Activated CD4-positive, alpha-beta memory T cell treated with anti-CD3 and anti-CD28 coated beads for 36 hours (primary cell): ENCODE measurements at regions not wholly inside any gene's neighbourhood (a gene's known extent, or its start where the extent isn't known, plus 50 kb on each side); places are given as distances from the start of the nearest gene placed in this dataset.

ENCODE experiments used
- CTCF ChIA-PET: fragments of 350-600 bp; sonication (Branson Sonifier 250); formaldehyde crosslinking; loops from one replicate; lab custom pipeline; 2021; ENCODE audit warnings: antibody characterized with exemption, inconsistent platforms; lab: Charles Lee
- POLR2A ChIA-PET: fragments of 350-600 bp; sonication (Branson Sonifier 250); formaldehyde crosslinking; loops from one replicate; lab custom pipeline; 2021; ENCODE audit warnings: antibody characterized with exemption; lab: Charles Lee
- DNase-seq: peaks from one replicate; pipeline ENCODE4 v3.0.0-alpha.2; 2020
- H3K27ac Mint-ChIP-seq: one replicate; pipeline ENCODE4 v1.8.0; 2021; ENCODE audit warnings: mixed read lengths
- H3K27me3 Mint-ChIP-seq: one replicate; pipeline ENCODE4 v1.8.0; 2021; ENCODE audit warnings: mixed read lengths
- H3K36me3 Mint-ChIP-seq: one replicate; pipeline ENCODE4 v1.8.0; 2021; ENCODE audit warnings: mixed read lengths
- H3K4me1 Mint-ChIP-seq: one replicate; pipeline ENCODE4 v1.8.0; 2021; ENCODE audit warnings: low read depth, mixed read lengths
- H3K4me3 Mint-ChIP-seq: one replicate; pipeline ENCODE4 v1.8.0; 2021; ENCODE audit warnings: mild to moderate bottlenecking, mixed read lengths
- H3K9me3 Mint-ChIP-seq: one replicate; pipeline ENCODE4 v1.8.0; 2021; ENCODE audit warnings: mixed read lengths
- intact Hi-C: fragments of 100-400 bp; cut with micrococcal nuclease; formaldehyde crosslinking; loops from one replicate; pipeline ENCODE4 v1.15.1; 2023

GRCh38 chr6:82629921-82630320, 266.3 kb downstream of the TPBG start:
- H3K4me1 Mint-ChIP-seq = no peaks in the 10 kb centered on the region
- H3K27ac Mint-ChIP-seq = no peak overlapping the region
- intact Hi-C loops = no loop called here
- no peak for DNase-seq
- ChIA-PET CTCF (no interaction called here), POLR2A (no interaction called here)
- H3K9me3 Mint-ChIP-seq = no peaks in the 10 kb centered on the region
- H3K4me3 Mint-ChIP-seq = no peak overlapping the region
- H3K27me3 Mint-ChIP-seq = peaks cover 3% of the 10 kb centered on the region
- no peaks in the 10 kb centered on the region for H3K36me3 Mint-ChIP-seq

- intact Hi-C loops = no loop called here
- H3K27me3 Mint-ChIP-seq = no peaks in the 10 kb centered on the region
Observed at GRCh38 chr6:82641677-82642076, 278.1 kb downstream of the TPBG start.

GRCh38 chr6:82645536-82646230, 282.1 kb downstream of the TPBG start:
- POLR2A ChIA-PET = interaction anchor here (0.6 kb wide), 1 partner anchor 295 kb away, joined by 3 read pairs; no protein-coding TSS in a partner anchor
- DNase-seq = no peak
- Mint-ChIP-seq H3K27ac (no peak overlapping the region), H3K4me1 (no peaks in the 10 kb centered on the region), H3K27me3 (no peaks in the 10 kb centered on the region), H3K9me3 (peaks cover 4% of the 10 kb centered on the region), H3K4me3 (no peak overlapping the region), H3K36me3 (no peaks in the 10 kb centered on the region)
- CTCF ChIA-PET = no interaction called here
- intact Hi-C loops = no loop called here

More at GRCh38 chr6:82641677-82642076, 278.1 kb downstream of the TPBG start:
- Mint-ChIP-seq H3K4me1 (no peaks in the 10 kb centered on the region), H3K9me3 (peaks cover 4% of the 10 kb centered on the region), H3K27ac (no peak overlapping the region), H3K4me3 (no peak overlapping the region), H3K36me3 (no peaks in the 10 kb centered on the region)
- DNase-seq = no peak
- POLR2A ChIA-PET = no interaction called here
- CTCF ChIA-PET = no interaction called here

- DNase-seq = no peak
- POLR2A ChIA-PET = no interaction called here
- Mint-ChIP-seq H3K9me3 (peaks cover 4% of the 10 kb centered on the region), H3K27ac (no peak overlapping the region), H3K4me1 (no peaks in the 10 kb centered on the region), H3K4me3 (no peak overlapping the region), H3K36me3 (no peaks in the 10 kb centered on the region), H3K27me3 (no peaks in the 10 kb centered on the region)
- CTCF ChIA-PET = no interaction called here
- intact Hi-C loops = no loop called here
Observed at GRCh38 chr6:82646231-82646615, 282.6 kb downstream of the TPBG start.

DNA sequence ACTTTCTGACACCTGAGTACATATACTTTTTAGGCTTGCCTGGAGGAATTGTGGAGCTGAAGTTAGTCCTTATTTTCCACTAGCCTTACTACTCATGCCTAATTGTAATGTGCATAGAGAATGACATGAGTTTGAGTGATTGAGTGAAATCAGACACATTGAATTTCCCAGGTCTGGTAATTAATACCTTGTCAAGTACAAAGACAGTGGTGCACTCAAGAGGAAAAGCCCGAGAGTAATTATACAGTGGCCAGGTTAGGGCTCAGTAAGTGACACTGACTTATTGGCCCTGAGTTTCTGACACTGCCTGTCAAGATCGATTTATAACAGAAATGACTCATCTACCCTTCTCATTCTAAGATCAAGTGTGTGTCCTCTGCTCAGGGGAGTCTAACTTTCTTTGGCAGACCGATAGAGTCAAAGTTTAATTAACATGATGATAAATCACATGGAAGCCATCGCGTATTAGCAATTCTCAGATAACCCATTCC, 288.3 kb downstream of the TPBG start:
- no peak overlapping the region for H3K4me3 Mint-ChIP-seq
- H3K27ac Mint-ChIP-seq = no peak overlapping the region
- no peaks in the 10 kb centered on the region for H3K9me3 Mint-ChIP-seq
- intact Hi-C loops = no loop called here
- no peaks in the 10 kb centered on the region for H3K4me1 Mint-ChIP-seq
- DNase-seq = no peak
- no peaks in the 10 kb centered on the region for H3K36me3 Mint-ChIP-seq
- ChIA-PET POLR2A (no interaction called here), CTCF (interaction anchor here (0.7 kb wide), 1 partner anchor 10 kb away, joined by 3 read pairs; no protein-coding TSS in a partner anchor)
- no peaks in the 10 kb centered on the region for H3K27me3 Mint-ChIP-seq

DNA sequence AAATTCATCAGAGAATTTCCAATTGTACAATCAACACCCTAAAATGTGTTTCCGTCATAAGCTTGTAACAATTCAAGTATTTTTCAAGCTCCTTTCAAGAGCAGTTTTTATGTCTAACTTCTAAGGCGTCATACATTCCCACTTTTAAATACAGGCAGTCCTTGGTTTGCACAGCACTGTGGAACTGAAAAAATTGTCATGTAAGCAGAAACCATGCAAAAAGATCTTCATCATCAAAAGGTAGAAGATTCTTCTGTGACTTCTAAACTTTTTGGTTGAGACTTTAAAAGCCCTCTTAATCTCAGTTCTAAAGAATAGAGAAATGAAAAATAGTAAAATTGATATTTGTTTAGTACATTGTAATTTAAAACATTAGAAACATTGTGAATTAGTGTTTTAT, 315.6 kb downstream of the TPBG start:
- POLR2A ChIA-PET = no interaction called here
- intact Hi-C loops = no loop called here
- CTCF ChIA-PET = no interaction called here
- no peaks in the 10 kb centered on the region for H3K27me3 Mint-ChIP-seq
- peaks cover 27% of the 10 kb centered on the region for H3K9me3 Mint-ChIP-seq
- DNase-seq = no peak
- no peak overlapping the region for H3K4me3 Mint-ChIP-seq
- no peak overlapping the region for H3K27ac Mint-ChIP-seq
- H3K36me3 Mint-ChIP-seq = no peaks in the 10 kb centered on the region
- no peaks in the 10 kb centered on the region for H3K4me1 Mint-ChIP-seq

GRCh38 chr6:82680192-82680591, 316.6 kb downstream of the TPBG start:
- ChIA-PET POLR2A (no interaction called here), CTCF (no interaction called here)
- no peak overlapping the region for H3K27ac Mint-ChIP-seq
- H3K36me3 Mint-ChIP-seq = no peaks in the 10 kb centered on the region
- no peak overlapping the region for H3K4me3 Mint-ChIP-seq
- DNase-seq = no peak
- H3K4me1 Mint-ChIP-seq = no peaks in the 10 kb centered on the region
- intact Hi-C loops = no loop called here
- peaks cover 22% of the 10 kb centered on the region for H3K9me3 Mint-ChIP-seq
- H3K27me3 Mint-ChIP-seq = no peaks in the 10 kb centered on the region

DNA sequence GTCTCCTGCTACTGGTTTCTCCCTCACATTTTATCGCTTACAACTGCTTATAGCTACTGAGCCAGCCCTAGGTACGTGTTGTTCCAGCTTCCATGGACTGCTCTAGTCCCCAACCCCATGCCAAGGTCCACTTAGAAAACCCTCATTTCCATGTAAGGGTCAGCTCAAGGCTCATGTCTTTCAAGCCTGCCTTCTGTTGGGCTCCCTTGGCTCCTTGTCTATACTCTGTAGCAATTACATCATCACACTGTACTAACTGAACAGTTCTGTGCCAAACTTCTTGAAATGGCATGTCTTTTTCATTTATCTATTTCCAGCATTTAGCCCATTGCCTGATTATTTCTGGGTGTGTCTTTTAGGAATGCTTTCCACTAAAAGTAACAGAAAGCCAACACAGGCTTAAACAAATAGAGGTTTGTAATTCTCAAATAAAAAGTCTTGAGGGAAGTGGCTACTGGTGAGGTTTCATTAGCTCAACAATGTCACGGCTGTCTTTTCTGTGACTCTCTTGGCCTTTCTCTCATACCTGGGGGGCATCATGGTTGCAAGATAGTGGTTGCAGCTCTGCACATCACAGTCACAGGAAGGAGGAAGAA, 317.6 kb downstream of the TPBG start:
- Mint-ChIP-seq H3K9me3 (peaks cover 22% of the 10 kb centered on the region), H3K36me3 (no peaks in the 10 kb centered on the region), H3K4me3 (no peak overlapping the region), H3K27me3 (no peaks in the 10 kb centered on the region), H3K4me1 (no peaks in the 10 kb centered on the region), H3K27ac (no peak overlapping the region)
- CTCF ChIA-PET = no interaction called here
- no peak for DNase-seq
- POLR2A ChIA-PET = no interaction called here
- intact Hi-C loops = no loop called here

GRCh38 chr6:82686719-82687118, 323.1 kb downstream of the TPBG start:
- Mint-ChIP-seq H3K9me3 (no peaks in the 10 kb centered on the region), H3K27me3 (peaks cover 5% of the 10 kb centered on the region), H3K36me3 (no peaks in the 10 kb centered on the region), H3K4me1 (no peaks in the 10 kb centered on the region), H3K27ac (no peak overlapping the region), H3K4me3 (no peak overlapping the region)
- CTCF ChIA-PET = no interaction called here
- intact Hi-C loops = no loop called here
- POLR2A ChIA-PET = no interaction called here
- no peak for DNase-seq

DNA sequence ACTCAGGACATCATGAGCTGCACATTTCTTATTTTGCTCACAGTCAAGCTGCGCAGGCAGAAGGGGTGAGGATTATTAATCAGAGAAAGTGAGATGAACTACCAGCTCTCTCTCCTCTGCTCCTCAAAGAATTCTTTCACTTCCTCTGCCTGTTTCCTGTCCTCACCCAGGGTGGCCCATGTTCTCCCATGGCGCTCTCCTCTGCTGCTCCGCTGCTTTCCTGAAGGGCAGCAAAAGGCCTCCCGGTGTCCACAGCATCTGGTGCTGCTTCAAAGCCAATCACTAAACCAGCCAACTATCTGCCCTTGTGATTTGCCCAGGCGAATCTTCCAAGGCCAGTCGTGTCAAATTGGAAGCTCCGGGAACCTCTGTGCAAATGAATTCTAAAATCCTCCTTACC, 324.2 kb downstream of the TPBG start:
- no peak overlapping the region for H3K4me3 Mint-ChIP-seq
- intact Hi-C loops = no loop called here
- no peak overlapping the region for H3K27ac Mint-ChIP-seq
- H3K9me3 Mint-ChIP-seq = no peaks in the 10 kb centered on the region
- no peak for DNase-seq
- ChIA-PET CTCF (no interaction called here), POLR2A (no interaction called here)
- peaks cover 5% of the 10 kb centered on the region for H3K27me3 Mint-ChIP-seq
- no peaks in the 10 kb centered on the region for H3K4me1 Mint-ChIP-seq
- H3K36me3 Mint-ChIP-seq = no peaks in the 10 kb centered on the region

GRCh38 chr6:82690283-82690682, 326.7 kb downstream of the TPBG start:
- H3K4me1 Mint-ChIP-seq = no peaks in the 10 kb centered on the region
- CTCF ChIA-PET = no interaction called here
- peaks cover 5% of the 10 kb centered on the region for H3K27me3 Mint-ChIP-seq
- intact Hi-C loops = no loop called here
- no peak overlapping the region for H3K4me3 Mint-ChIP-seq
- DNase-seq = no peak
- H3K27ac Mint-ChIP-seq = no peak overlapping the region
- no peaks in the 10 kb centered on the region for H3K36me3 Mint-ChIP-seq
- H3K9me3 Mint-ChIP-seq = no peaks in the 10 kb centered on the region
- POLR2A ChIA-PET = no interaction called here

DNA sequence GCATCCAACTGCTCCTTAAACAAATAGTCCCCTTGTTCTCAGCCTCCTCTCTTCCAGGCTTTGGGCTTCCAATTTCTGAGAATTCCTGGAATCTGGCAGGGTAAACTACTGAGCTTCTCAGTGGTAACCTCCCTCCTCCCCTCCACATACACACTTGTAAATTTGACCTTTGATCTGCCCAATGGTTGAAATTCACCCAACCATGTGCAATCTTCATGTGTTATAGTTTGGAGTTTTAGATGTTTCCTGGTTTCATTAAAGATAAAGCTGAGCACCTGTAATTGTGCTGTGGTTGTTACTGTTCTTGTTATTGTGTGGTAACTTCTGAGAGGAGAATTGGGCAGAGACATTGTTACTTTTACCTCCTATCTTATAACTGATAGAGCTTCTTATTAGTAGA, 328.4 kb downstream of the TPBG start:
- Mint-ChIP-seq H3K4me1 (no peaks in the 10 kb centered on the region), H3K27me3 (peaks cover 7% of the 10 kb centered on the region), H3K27ac (no peak overlapping the region), H3K4me3 (no peak overlapping the region), H3K9me3 (no peaks in the 10 kb centered on the region), H3K36me3 (no peaks in the 10 kb centered on the region)
- intact Hi-C loops = no loop called here
- POLR2A ChIA-PET = no interaction called here
- no peak for DNase-seq
- CTCF ChIA-PET = interaction anchor here (1.6 kb wide), 1 partner anchor 421 kb away, joined by 4 read pairs; no protein-coding TSS in a partner anchor

- DNase-seq = no peak
- Mint-ChIP-seq H3K27ac (no peak overlapping the region), H3K36me3 (no peaks in the 10 kb centered on the region), H3K9me3 (no peaks in the 10 kb centered on the region), H3K4me1 (no peaks in the 10 kb centered on the region), H3K27me3 (peaks cover 4% of the 10 kb centered on the region), H3K4me3 (no peak overlapping the region)
- CTCF ChIA-PET = interaction anchor here (1.6 kb wide), 1 partner anchor 422 kb away, joined by 4 read pairs; no protein-coding TSS in a partner anchor
- POLR2A ChIA-PET = no interaction called here
- intact Hi-C loops = no loop called here
Observed at GRCh38 chr6:82693094-82693493, 329.5 kb downstream of the TPBG start.
